ENCODE measurements at regions not wholly inside any gene's neighbourhood (a gene's known extent, or its start where the extent isn't known, plus 50 kb on each side); places are given as distances from the start of the nearest gene placed in this dataset.

DNA sequence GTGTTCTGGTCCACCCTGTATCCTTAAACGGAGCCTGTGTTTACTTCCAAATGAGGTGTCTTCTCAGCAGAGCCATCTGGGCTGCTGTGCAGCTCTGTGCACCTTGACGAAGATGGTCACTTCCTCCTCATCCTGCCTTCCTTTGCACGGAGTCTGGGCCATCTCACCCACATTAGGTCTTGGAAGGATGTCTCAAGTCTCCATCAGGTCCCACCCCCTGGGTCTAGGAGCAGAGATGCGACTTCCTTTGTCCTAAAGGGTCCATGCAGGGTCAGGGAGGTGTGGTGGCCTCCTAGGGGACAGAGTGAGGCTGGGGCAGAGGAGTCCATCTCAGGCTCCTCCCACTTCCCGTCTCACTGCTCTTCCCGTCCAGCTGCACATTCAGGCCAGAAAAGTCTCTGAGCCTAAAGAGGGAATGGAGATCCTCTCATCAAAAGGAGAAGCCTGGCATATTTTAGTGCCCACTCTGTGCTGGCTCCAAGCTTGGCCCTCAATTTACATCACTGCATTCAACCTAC lies 209.2 kb downstream of the MATN1 start:
- DNase-seq (ENCODE audit: low spot score) = no peak

GRCh38 chr1:30513396-30514136 lies 209.8 kb downstream of the MATN1 start:
- DNase-seq (ENCODE audit: low spot score) = no peak

DNA sequence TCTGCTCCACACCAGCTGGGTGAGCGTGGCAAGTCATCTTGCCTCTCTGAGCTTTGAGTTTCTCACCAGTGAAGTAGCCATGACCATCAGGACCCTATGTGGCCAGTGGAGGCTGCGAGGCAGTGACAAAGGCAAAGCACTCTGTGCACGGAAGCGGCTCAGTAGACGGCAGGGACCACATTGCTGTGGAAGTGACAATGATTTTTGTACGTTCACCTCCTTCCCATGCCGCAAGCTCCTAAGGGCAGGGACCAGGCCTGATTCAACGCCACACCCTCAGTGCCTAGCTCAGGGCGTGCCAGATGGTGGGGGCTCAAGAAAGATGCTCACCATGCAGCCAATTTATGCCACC lies 210.5 kb downstream of the MATN1 start:
- no peak for DNase-seq (ENCODE audit: low spot score)

GRCh38 chr1:30511991-30512913 lies 211.1 kb downstream of the MATN1 start:
- no peak for DNase-seq (ENCODE audit: low spot score)

DNA sequence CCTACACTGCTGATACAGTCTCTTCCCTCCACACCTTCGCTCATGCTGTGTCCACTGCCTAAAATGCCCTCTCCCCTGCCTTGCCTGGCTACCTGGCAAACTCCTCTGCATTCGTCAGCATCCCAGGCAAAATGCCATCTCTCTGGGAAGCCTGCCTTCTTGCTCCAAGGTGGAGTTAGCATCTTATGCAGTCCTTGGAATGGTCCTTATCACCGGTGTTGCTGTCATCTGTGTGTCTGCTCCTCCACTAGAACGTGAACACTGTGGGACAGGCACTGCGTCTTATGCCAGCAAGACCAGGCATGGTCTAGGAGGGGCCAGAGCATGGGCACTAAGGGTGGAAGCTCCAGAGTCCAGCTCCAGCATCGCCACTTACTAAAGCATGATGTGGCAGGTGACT lies 211.8 kb downstream of the MATN1 start:
- no peak for DNase-seq (ENCODE audit: low spot score)

DNA sequence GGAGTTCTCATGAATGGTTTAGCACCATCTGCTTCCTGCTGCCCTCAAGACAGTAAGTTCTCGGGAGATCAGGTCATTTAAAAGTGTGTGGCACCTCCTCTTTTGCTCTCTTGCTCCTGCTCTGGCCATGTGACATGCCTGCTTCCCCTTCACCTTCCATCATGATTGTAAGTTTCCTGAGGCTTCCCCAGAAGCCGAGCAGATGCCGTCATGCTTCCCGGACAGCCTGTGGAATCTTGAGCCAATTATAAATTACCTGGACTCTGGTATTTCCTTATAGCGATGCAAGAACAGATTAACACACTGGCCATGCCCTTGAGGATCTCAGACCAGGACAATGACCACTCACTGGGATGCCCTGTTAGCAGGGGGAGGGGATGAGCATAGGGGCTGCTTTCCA lies 212.3 kb downstream of the MATN1 start:
- no peak for DNase-seq (ENCODE audit: low spot score)

- DNase-seq (ENCODE audit: low spot score) = no peak
Measured at GRCh38 chr1:30509670-30510069, 213.7 kb downstream of the MATN1 start.

- no peak for DNase-seq (ENCODE audit: low spot score)
Measured at GRCh38 chr1:30508611-30509010, 214.8 kb downstream of the MATN1 start.

DNA sequence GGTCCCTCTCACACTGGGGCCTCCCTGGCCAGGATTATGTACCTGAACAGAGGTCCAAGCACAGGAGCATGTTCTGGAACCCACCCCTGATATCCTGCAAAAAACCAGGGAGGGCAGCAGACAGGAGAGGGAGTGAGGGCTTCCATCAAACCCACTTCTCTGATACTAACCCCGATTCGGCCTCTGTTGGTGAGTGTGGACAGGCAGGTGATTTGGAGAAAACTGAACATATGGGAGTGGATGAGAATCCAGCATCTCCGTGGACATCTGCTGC lies 215.3 kb downstream of the MATN1 start:
- no peak for DNase-seq (ENCODE audit: low spot score)

DNA sequence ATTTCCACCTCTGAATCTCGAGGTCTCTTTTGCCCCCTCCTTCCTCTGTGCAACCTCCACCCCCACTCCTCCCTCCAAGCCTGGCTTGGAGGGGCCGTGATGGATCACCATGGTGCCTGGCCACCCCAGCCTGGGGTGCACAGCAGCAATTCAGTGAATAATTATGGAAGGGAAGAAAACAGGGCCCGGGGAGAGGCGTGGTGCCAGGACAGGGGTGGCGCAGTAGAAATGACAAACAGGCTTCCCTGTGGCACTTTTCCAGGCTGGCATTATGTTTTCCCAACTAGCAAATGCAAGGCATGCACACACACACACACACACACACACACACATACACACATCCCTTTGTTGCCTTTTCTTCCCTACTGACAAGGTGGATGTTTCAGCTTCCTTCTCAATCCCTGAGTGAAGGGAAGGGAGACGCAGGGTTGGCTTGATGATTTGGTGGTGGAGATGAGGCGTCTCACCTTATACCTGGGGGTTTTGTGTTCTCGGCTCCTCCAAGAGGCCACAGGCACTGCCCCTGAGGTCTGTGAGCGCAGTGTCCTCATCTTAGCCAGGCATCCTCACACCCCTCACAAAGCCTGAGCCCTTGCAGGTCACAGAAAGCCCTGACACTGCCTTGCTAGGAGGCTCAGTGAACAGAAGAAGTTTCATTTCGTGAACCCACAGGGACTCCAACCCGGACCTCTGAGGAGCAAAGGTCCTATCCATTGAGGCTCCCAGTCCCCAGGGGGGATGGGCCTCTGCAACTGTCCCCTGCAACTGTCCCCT lies 215.8 kb downstream of the MATN1 start:
- no peak for DNase-seq (ENCODE audit: low spot score)

- DNase-seq (ENCODE audit: low spot score) = no peak
Measured at GRCh38 chr1:30507016-30507312, 216.4 kb downstream of the MATN1 start.

DNA sequence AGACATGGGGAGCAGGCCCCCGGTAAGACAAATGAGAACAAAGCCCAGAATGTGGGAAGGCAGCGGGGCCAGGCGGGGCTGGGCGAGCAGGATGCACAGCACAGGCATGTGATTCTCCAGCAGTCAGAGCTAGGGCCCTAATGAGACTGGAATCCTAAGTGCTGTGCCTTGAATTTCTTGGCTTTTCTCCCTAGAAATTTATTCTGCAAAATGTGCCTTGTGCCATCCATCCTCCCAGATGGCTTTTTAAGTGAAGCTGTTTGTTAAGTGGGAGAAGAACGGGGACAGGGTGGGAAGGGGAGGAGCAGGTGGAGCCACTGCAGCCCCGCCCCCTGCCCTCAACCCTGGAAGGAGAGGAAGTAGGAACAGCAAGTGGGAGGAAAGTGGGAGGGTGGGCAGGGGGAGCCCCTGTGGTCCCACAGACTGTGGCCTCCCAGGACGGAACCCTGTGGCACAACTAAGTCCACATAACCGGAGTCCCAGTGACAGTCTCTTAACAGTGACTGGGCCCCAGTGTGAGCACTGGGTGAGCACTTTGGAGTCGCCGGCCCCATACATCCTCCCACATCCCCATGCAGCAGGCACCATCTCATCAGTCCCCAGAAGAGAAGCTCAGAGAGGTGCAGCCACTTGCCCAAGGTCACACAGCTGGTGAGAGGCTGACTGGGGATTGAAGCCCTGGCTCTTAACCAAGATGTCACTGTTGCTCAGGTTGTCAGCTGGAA lies 216.9 kb downstream of the MATN1 start:
- DNase-seq (ENCODE audit: low spot score) = no peak

- DNase-seq (ENCODE audit: low spot score) = no peak
Measured at GRCh38 chr1:30505853-30506252, 217.5 kb downstream of the MATN1 start.

- DNase-seq (ENCODE audit: low spot score) = no peak
Measured at GRCh38 chr1:30492451-30492850, 230.9 kb downstream of the MATN1 start.

- DNase-seq (ENCODE audit: low spot score) = no peak
Measured at GRCh38 chr1:30491831-30492230, 231.6 kb downstream of the MATN1 start.

DNA sequence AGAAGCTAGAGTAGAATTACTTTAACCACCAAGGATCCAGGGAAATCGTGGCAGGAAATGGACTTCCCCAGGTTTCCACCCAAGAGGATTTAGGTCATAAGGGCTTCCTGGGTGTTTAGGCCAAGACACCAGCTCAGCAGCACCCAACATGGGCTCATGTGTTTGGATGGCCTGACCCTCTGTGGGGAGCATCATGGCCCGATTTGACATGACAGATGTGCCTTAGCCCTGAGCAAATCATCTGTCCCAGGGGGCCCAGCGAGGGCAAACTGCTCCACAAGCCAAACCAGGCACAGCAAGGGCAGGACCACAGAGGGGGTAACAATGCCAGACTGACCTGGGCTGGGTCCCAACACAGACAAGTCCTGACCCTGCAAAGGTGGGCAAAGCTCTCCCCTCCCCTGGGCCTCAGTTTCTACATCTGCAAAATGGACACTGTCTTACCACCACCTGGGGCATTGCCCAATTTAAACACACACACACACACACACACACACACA lies 232.8 kb downstream of the MATN1 start:
- no peak for DNase-seq (ENCODE audit: low spot score)

- DNase-seq (ENCODE audit: low spot score) = no peak
Measured at GRCh38 chr1:30489737-30490389, 233.5 kb downstream of the MATN1 start.

DNA sequence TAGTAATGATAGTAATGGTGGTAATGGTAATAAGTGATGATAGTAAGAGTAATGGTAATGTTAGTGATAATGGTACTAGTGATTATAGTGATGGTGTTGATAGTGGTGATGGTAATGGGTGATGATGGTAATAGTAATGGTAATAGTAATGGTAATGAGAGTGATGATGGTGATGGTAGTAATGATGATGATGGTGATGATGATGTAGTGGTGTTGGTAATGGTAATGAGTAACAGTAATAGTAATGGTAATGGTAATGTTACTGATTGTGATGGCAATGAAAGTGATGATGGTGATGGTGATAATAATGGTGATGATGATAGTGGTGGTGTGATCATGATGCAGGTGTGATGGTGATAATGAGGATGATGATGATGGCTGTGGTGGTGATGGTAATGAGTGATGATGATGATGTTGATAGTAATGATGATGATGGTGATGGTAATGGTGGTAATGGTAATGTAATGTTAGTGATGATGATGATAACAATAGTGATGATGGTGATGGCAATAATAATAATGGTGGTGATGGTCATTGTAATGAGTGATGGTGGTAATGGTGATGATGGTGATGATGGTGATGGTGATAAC lies 235.0 kb downstream of the MATN1 start:
- no peak for DNase-seq (ENCODE audit: low spot score)

DNA sequence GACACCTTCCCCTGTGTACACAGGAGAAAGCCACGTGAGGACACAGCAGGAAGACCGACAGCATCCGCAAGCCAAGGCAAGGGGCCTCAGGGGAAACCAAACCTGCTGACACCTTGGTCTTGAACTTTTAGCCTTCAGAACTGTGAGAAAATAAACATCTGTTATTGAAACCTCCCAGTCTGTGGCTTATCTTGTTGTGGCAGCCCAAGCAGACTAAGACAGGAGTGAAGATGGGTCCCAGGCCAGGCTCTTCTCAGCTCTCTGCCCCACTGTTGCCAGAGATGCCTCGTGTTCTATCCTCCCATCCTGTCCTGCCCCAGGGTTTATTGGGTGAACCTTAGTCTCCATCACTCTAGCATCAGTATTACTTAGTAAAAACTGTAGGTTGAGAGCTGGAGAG lies 236.3 kb downstream of the MATN1 start:
- DNase-seq (ENCODE audit: low spot score) = no peak

DNA sequence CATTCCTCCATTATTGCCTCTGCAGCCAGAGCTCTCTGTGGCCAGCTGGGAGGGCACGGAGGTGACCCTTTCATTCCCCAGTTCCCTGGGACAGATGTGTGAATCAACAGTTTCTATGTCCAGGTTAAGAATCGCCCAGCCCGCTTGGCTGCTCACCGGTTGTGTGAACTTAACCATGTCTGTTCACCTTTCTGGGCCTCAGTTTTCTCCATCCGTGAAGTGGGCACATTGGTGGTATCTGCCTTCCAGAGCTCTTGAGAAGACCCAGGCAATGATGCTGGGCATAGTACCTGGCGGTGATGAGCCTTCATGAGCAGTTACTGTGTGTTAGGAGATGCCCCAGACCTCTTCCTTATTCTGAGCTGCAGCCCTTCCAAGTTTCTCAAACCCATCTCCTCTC lies 238.3 kb downstream of the MATN1 start:
- no peak for DNase-seq (ENCODE audit: low spot score)

DNA sequence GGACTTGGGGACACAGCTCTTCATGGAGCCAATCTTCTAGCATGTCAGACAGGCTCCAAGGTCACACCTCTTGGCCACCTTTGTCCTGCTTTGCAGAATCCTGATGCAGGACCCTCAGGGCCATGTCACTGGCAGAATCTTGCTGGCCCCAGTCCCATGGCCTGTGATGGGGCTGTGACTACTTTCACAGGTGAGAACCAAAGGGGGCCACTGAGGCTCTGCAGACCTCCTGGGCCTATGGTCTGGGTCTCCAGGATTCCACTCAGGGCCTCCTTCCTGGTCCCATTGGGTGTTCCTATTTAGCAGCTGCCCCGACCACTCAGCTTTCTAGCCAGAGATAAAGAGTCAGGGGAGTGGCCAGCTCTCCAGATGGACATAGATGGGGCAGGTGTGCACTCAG lies 238.7 kb downstream of the MATN1 start:
- DNase-seq (ENCODE audit: low spot score) = no peak

Measured in COLO829 (cell line).